Lower leg skin (tissue), 3 donors: ENCODE measurements at regions not wholly inside any gene's neighbourhood (a gene's known extent, or its start where the extent isn't known, plus 50 kb on each side); places are given as distances from the start of the nearest gene placed in this dataset.

Experiments
- POLR2A ChIP-seq, 2 donors: fragments of 450-650 bp; IDR thresholded peaks; one replicate each; pipeline ENCODE4 v1.6.1; 2016 to 2017; ENCODE audit warnings: antibody characterized with exemption in 2 of 2, mild to moderate bottlenecking in 1 of 2, moderate library complexity in 1 of 2
- TF ChIP-seq, protein P1 (sequence below), 3 donors: fragments of 450-650 bp; IDR thresholded peaks; one replicate each; pipeline ENCODE4 v1.5.1; 2016; ENCODE audit warnings: antibody characterized with exemption in 3 of 3, mild to moderate bottlenecking in 3 of 3, moderate library complexity in 2 of 3

- TF ChIP-seq, protein P1, sequence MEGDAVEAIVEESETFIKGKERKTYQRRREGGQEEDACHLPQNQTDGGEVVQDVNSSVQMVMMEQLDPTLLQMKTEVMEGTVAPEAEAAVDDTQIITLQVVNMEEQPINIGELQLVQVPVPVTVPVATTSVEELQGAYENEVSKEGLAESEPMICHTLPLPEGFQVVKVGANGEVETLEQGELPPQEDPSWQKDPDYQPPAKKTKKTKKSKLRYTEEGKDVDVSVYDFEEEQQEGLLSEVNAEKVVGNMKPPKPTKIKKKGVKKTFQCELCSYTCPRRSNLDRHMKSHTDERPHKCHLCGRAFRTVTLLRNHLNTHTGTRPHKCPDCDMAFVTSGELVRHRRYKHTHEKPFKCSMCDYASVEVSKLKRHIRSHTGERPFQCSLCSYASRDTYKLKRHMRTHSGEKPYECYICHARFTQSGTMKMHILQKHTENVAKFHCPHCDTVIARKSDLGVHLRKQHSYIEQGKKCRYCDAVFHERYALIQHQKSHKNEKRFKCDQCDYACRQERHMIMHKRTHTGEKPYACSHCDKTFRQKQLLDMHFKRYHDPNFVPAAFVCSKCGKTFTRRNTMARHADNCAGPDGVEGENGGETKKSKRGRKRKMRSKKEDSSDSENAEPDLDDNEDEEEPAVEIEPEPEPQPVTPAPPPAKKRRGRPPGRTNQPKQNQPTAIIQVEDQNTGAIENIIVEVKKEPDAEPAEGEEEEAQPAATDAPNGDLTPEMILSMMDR (IDR thresholded peaks at IDR 0.05), result no peak
- no peak for TF ChIP-seq POLR2A (IDR thresholded peaks at IDR 0.05)
These were observed 290.7 kb upstream of the SLC14A2 start for GRCh38 chr18:45324495-45325113.
